Gastrocnemius medialis (tissue), 4 donors: ENCODE measurements at regions not wholly inside any gene's neighbourhood (a gene's known extent, or its start where the extent isn't known, plus 50 kb on each side); places are given as distances from the start of the nearest gene placed in this dataset.

Experiments
- CTCF ChIP-seq, 5 experiments: fragments of 450-650 bp in 3 of 5; fragments of 200-600 bp in 2 of 5; sonication (generic) in 2 of 5; IDR thresholded peaks in 4 of 5; conservative IDR thresholded peaks in 1 of 5; 1 replicate in 4 of 5; 2 replicates in 1 of 5; pipeline ENCODE4 v1.5.1; 2016 to 2019; ENCODE audit warnings: antibody characterized with exemption in 5 of 5, mild to moderate bottlenecking in 3 of 5, moderate library complexity in 3 of 5
- POLR2A ChIP-seq, 2 donors: fragments of 450-650 bp; IDR thresholded peaks; one replicate each; pipeline ENCODE4 v1.6.1; 2017; ENCODE audit warnings: antibody characterized with exemption in 2 of 2, mild to moderate bottlenecking in 2 of 2, moderate library complexity in 2 of 2

- TF ChIP-seq CTCF (IDR thresholded peaks at IDR 0.05 in 4 of 5, conservative IDR thresholded peaks at IDR 0.05 in 1 of 5): no peak
- no peak for TF ChIP-seq POLR2A (IDR thresholded peaks at IDR 0.05)
Observed at GRCh38 chr5:144971108-144971850, 800.6 kb downstream of the KCTD16 start.
